ENCODE measurements at regions not wholly inside any gene's neighbourhood (a gene's known extent, or its start where the extent isn't known, plus 50 kb on each side); places are given as distances from the start of the nearest gene placed in this dataset.

DNA sequence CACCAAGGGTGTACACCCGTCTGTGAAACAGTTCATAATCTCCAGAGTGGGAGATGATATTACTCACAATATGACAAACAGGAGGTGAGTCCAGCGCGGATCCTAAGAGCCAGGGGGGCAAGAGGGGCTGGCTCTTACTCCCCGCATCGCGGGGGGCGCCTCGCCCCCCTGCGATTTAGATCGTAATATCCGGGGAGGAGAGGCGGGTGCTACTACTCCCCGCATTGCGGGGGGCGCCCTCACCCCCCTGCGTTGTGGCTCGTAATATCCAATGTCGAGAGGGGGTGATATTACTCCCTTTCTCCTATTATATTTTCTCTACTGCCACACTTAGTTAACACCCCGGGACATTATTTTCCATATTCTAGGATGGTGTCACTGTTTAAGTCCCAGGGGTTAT is 131.9 kb downstream of the ADRA2C start:
- TF ChIP-seq CTCF (IDR thresholded peaks at IDR 0.05) (no peak), POLR2AphosphoS5 (IDR thresholded peaks at IDR 0.05) (no peak), POLR2A (IDR thresholded peaks at IDR 0.05) (no peak), EP300 (IDR thresholded peaks at IDR 0.05) (no peak)
